ENCODE measurements at regions not wholly inside any gene's neighbourhood (a gene's known extent, or its start where the extent isn't known, plus 50 kb on each side); places are given as distances from the start of the nearest gene placed in this dataset.
"Not testable (repeated sequence)": the region's sequence is repeated elsewhere in the genome, so short reads cannot be mapped to it uniquely, and the experiment has no call there.

- DNase-seq (ENCODE audit: low read depth): no peak
These were observed 141.2 kb upstream of the DAB2 start for GRCh38 chr5:39566029-39566428.

GRCh38 chr5:39561421-39561820, 136.6 kb upstream of the DAB2 start:
- DNase-seq (ENCODE audit: low read depth): no peak

GRCh38 chr5:39560726-39561125, 135.9 kb upstream of the DAB2 start:
- no peak for DNase-seq (ENCODE audit: low read depth)

GRCh38 chr5:39559923-39560322, 135.1 kb upstream of the DAB2 start:
- no peak for DNase-seq (ENCODE audit: low read depth)

GRCh38 chr5:39558541-39558940, 133.8 kb upstream of the DAB2 start:
- no peak for DNase-seq (ENCODE audit: low read depth)

GRCh38 chr5:39555788-39556187, 131.0 kb upstream of the DAB2 start:
- no peak for DNase-seq (ENCODE audit: low read depth)

GRCh38 chr5:39547553-39548154, 122.9 kb upstream of the DAB2 start:
- peak; percentile 58 for DNase-seq (ENCODE audit: low read depth)

GRCh38 chr5:39544941-39545340, 120.2 kb upstream of the DAB2 start:
- no peak for DNase-seq (ENCODE audit: low read depth)

GRCh38 chr5:39543335-39543734, 118.6 kb upstream of the DAB2 start:
- no peak for DNase-seq (ENCODE audit: low read depth)

GRCh38 chr5:39542511-39543285, 117.9 kb upstream of the DAB2 start:
- no peak for DNase-seq (ENCODE audit: low read depth)

- no peak for DNase-seq (ENCODE audit: low read depth)
These were observed 117.1 kb upstream of the DAB2 start for GRCh38 chr5:39541920-39542319.

GRCh38 chr5:39539470-39539869, 114.7 kb upstream of the DAB2 start:
- no peak for DNase-seq (ENCODE audit: low read depth)

GRCh38 chr5:39534690-39535089, 109.9 kb upstream of the DAB2 start:
- DNase-seq (ENCODE audit: low read depth): no peak

GRCh38 chr5:39533749-39534148, 109.0 kb upstream of the DAB2 start:
- no peak for DNase-seq (ENCODE audit: low read depth)

GRCh38 chr5:39532511-39532910, 107.7 kb upstream of the DAB2 start:
- DNase-seq (ENCODE audit: low read depth): no peak

GRCh38 chr5:39531306-39531705, 106.5 kb upstream of the DAB2 start:
- no peak for DNase-seq (ENCODE audit: low read depth)

GRCh38 chr5:39526914-39527477, 102.2 kb upstream of the DAB2 start:
- no peak for DNase-seq (ENCODE audit: low read depth)

GRCh38 chr5:39525781-39526180, 101.0 kb upstream of the DAB2 start:
- DNase-seq (ENCODE audit: low read depth): not testable (repeated sequence)

- no peak for DNase-seq (ENCODE audit: low read depth)
These were observed 100.5 kb upstream of the DAB2 start for GRCh38 chr5:39525271-39525670.

- DNase-seq (ENCODE audit: low read depth): no peak
These were observed 99.0 kb upstream of the DAB2 start for GRCh38 chr5:39523821-39524220.

GRCh38 chr5:39521940-39522590, 97.3 kb upstream of the DAB2 start:
- DNase-seq (ENCODE audit: low read depth): no peak

- no peak for DNase-seq (ENCODE audit: low read depth)
These were observed 96.5 kb upstream of the DAB2 start for GRCh38 chr5:39521098-39521860.
